ENCODE measurements at regions not wholly inside any gene's neighbourhood (a gene's known extent, or its start where the extent isn't known, plus 50 kb on each side); places are given as distances from the start of the nearest gene placed in this dataset.

GRCh38 chr18:59063300-59063906 lies 76.3 kb upstream of the SEC11C start:
- DNase-seq (ENCODE audit: low read depth, low spot score) = no peak
- H3K4me3 ChIP-seq (ENCODE audit: low read depth, low read length) = no peak overlapping the region
- H3K27me3 ChIP-seq (ENCODE audit: control insufficient read depth, insufficient read depth, low read length) = no peaks in the 10 kb centered on the region
- no peak overlapping the region for H3K27ac ChIP-seq (ENCODE audit: low read depth, low read length)
- POLR2A ChIA-PET = no interaction called here
- no peaks in the 10 kb centered on the region for H3K9me3 ChIP-seq (ENCODE audit: control insufficient read depth, insufficient read depth, low read length)
- CTCF ChIA-PET = interaction anchor here (3.4 to 11.1 kb wide), 2 partner anchors 282 to 296 kb away, joined by 15 to 269 read pairs; no protein-coding TSS in a partner anchor
- no peak for TF ChIP-seq CTCF (IDR thresholded peaks at IDR 0.05; ENCODE audit: low read depth, low read length)

GRCh38 chr18:59063912-59064311 lies 75.8 kb upstream of the SEC11C start:
- TF ChIP-seq CTCF (IDR thresholded peaks at IDR 0.05; ENCODE audit: low read depth, low read length) = no peak
- no peak overlapping the region for H3K27ac ChIP-seq (ENCODE audit: low read depth, low read length)
- H3K4me3 ChIP-seq (ENCODE audit: low read depth, low read length) = no peak overlapping the region
- POLR2A ChIA-PET = no interaction called here
- CTCF ChIA-PET = interaction anchor here (3.4 to 11.1 kb wide), 2 partner anchors 282 to 297 kb away, joined by 15 to 269 read pairs; no protein-coding TSS in a partner anchor
- DNase-seq (ENCODE audit: low read depth, low spot score) = no peak
- H3K27me3 ChIP-seq (ENCODE audit: control insufficient read depth, insufficient read depth, low read length) = no peaks in the 10 kb centered on the region
- H3K9me3 ChIP-seq (ENCODE audit: control insufficient read depth, insufficient read depth, low read length) = no peaks in the 10 kb centered on the region

GRCh38 chr18:59065684-59066083 lies 74.0 kb upstream of the SEC11C start:
- CTCF ChIA-PET = interaction anchor here (3.4 to 11.1 kb wide), 2 partner anchors 284 to 299 kb away, joined by 15 to 269 read pairs; no protein-coding TSS in a partner anchor
- no peak for TF ChIP-seq CTCF (IDR thresholded peaks at IDR 0.05; ENCODE audit: low read depth, low read length)
- Histone ChIP-seq H3K27ac (ENCODE audit: low read depth, low read length) (no peak overlapping the region), H3K4me3 (ENCODE audit: low read depth, low read length) (no peak overlapping the region), H3K9me3 (ENCODE audit: control insufficient read depth, insufficient read depth, low read length) (no peaks in the 10 kb centered on the region), H3K27me3 (ENCODE audit: control insufficient read depth, insufficient read depth, low read length) (peaks cover 2% of the 10 kb centered on the region)
- POLR2A ChIA-PET = no interaction called here
- DNase-seq (ENCODE audit: low read depth, low spot score) = no peak

GRCh38 chr18:59067873-59068272 lies 71.8 kb upstream of the SEC11C start:
- ChIA-PET POLR2A (no interaction called here), CTCF (interaction anchor here (1.1 to 11.1 kb wide), 5 partner anchors 11 to 568 kb away, joined by 4 to 269 read pairs (median 5); no protein-coding TSS in a partner anchor)
- no peak for DNase-seq (ENCODE audit: low read depth, low spot score)

More at GRCh38 chr18:59067873-59068272, 71.8 kb upstream of the SEC11C start:
- peak; percentile 63 for TF ChIP-seq CTCF (IDR thresholded peaks at IDR 0.05; ENCODE audit: low read depth, low read length)
- Histone ChIP-seq H3K9me3 (ENCODE audit: control insufficient read depth, insufficient read depth, low read length) (no peaks in the 10 kb centered on the region), H3K27me3 (ENCODE audit: control insufficient read depth, insufficient read depth, low read length) (peaks cover 7% of the 10 kb centered on the region), H3K27ac (ENCODE audit: low read depth, low read length) (no peak overlapping the region), H3K4me3 (ENCODE audit: low read depth, low read length) (no peak overlapping the region)
